Esophagus muscularis mucosa (tissue), 4 donors: ENCODE measurements at regions not wholly inside any gene's neighbourhood (a gene's known extent, or its start where the extent isn't known, plus 50 kb on each side); places are given as distances from the start of the nearest gene placed in this dataset.

ENCODE experiments used
- DNase-seq: peaks from one replicate; pipeline ENCODE4 v3.0.0-alpha.2; 2017; ENCODE audit errors: extremely low spot score
- H3K27ac ChIP-seq, 4 donors: fragments of 200-600 bp; sonication (generic); replicated peaks in 1 of 4; 1 replicate in 3 of 4; 2 replicates in 1 of 4; pipeline ENCODE4 v1.5.1; 2016 to 2019; ENCODE audit warnings: mild to moderate bottlenecking in 1 of 4
- H3K27me3 ChIP-seq, 4 donors: fragments of 200-600 bp; sonication (generic); one replicate each; pipeline versions ENCODE4 v1.5.1 to v1.6.0; 2016 to 2019
- H3K36me3 ChIP-seq, 4 donors: fragments of 200-600 bp; sonication (generic); one replicate each; pipeline ENCODE4 v1.5.1; 2016 to 2019
- H3K4me1 ChIP-seq, 4 donors: fragments of 200-600 bp; sonication (generic); one replicate each; pipeline ENCODE4 v1.5.1; 2016 to 2019
- H3K4me3 ChIP-seq, 4 donors: fragments of 200-600 bp; sonication (generic); 1 replicate in 2 of 4; 2 replicates in 2 of 4; pipeline ENCODE4 v1.5.1; 2016 to 2019; ENCODE audit warnings: mild to moderate bottlenecking in 4 of 4, moderate library complexity in 1 of 4
- H3K9me3 ChIP-seq, 4 donors: fragments of 200-600 bp; sonication (generic); 1 replicate in 3 of 4; 2 replicates in 1 of 4; pipeline ENCODE4 v1.5.1; 2016 to 2019
- CTCF ChIP-seq, 3 experiments: fragments of 200-600 bp in 2 of 3; fragments of 450-650 bp in 1 of 3; sonication (generic) in 2 of 3; IDR thresholded peaks; one replicate each; pipeline ENCODE4 v1.5.1; 2017 to 2019; ENCODE audit warnings: antibody characterized with exemption in 3 of 3, mild to moderate bottlenecking in 2 of 3, moderate library complexity in 1 of 3
- EP300 ChIP-seq: sonication (generic); formaldehyde crosslinking; IDR thresholded peaks from one replicate; pipeline ENCODE4 v1.6.1; 2017; ENCODE audit warnings: antibody characterized with exemption
- POLR2A ChIP-seq: fragments of 450-650 bp; IDR thresholded peaks from one replicate; pipeline ENCODE4 v1.6.1; 2017; ENCODE audit warnings: antibody characterized with exemption, moderate library complexity, mild to moderate bottlenecking, low read depth
- POLR2AphosphoS5 ChIP-seq, 2 donors: sonication (generic); formaldehyde crosslinking; IDR thresholded peaks; one replicate each; pipeline ENCODE4 v1.6.1; 2017; ENCODE audit warnings: antibody characterized with exemption in 2 of 2
- WGBS: methylation state at CpG from one replicate; pipeline ENCODE4 v1.1.5; 2018; 5-methylcytosine and 5-hydroxymethylcytosine counted together
- intact Hi-C: fragments of 100-400 bp; cut with DNase I; formaldehyde crosslinking; loops from one replicate; pipeline ENCODE4 v1.15.1; 2023

GRCh38 chr10:42941790-42942189, 135.1 kb upstream of the RET start:
- WGBS, result 91% methylated on average over 5 of the region's 5 CpGs
- no peak for DNase-seq
- TF ChIP-seq POLR2AphosphoS5 (IDR thresholded peaks at IDR 0.05) (no peak), POLR2A (no peak), CTCF (IDR thresholded peaks at IDR 0.05) (no peak), EP300 (no peak)
- Histone ChIP-seq H3K27ac (no peak overlapping the region), H3K27me3 (peaks cover 0 to 23% (median 0%) of the 10 kb centered on the region in 4 donors), H3K9me3 (no peaks in the 10 kb centered on the region), H3K4me1 (no peaks in the 10 kb centered on the region), H3K4me3 (no peak overlapping the region), H3K36me3 (no peaks in the 10 kb centered on the region)
- intact Hi-C loops, result no loop called here

- no peak overlapping the region for H3K27ac ChIP-seq
- WGBS, result 83% methylated on average over 6 of the region's 7 CpGs
- H3K27me3 ChIP-seq, result peaks cover 0 to 18% (median 0%) of the 10 kb centered on the region in 4 donors
- intact Hi-C loops, result no loop called here
- no peak for TF ChIP-seq POLR2AphosphoS5 (IDR thresholded peaks at IDR 0.05)
- no peaks in the 10 kb centered on the region for H3K4me1 ChIP-seq
- peaks cover 0 to 6% (median 1%) of the 10 kb centered on the region in 4 donors for H3K9me3 ChIP-seq
- H3K4me3 ChIP-seq, result no peak overlapping the region
- peak; percentile 86 for DNase-seq
- H3K36me3 ChIP-seq, result no peaks in the 10 kb centered on the region
Observed at GRCh38 chr10:42942279-42942950, 134.5 kb upstream of the RET start.

DNA sequence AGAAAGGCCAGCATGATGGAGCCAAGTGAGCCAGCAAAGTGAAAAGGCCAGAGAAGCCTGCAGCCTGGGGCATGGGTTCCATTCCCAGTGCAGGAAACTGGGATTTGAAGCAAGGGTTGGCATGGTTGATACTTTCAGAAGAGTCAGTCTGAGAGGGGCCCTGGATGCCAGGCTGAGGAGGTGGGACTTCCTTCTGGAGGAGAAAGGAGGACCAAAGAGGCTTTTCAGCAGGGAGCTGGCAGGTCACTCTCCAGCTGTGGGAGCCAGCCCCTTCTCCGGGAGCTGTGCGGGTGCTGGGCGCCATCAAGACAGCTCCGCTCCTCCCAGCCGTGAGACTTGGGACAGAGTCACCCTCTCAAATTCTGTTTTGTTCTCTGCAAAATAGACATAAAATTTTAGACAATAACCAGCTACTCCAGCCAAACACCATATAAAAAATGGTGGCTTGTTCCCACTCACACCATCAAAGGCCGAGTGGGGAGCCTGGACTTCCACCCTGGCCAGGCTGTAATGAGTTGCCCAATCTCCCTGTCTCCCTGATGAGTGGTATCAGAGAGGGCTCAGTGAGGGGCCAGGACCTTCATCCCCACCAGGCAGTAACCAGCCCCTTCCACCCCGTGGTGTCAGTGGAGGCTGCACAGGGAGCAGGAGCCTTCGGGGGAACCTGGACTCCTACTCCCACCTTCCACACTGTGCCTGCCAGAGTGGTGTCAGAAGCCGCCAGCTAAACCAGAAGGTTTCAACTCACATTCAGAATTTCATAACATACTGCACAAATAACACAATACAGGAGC, 133.6 kb upstream of the RET start:
- 79% methylated on average over 7 of the region's 9 CpGs for WGBS
- no peak for DNase-seq
- H3K36me3 ChIP-seq, result no peaks in the 10 kb centered on the region
- intact Hi-C loops, result no loop called here
- H3K9me3 ChIP-seq, result peaks cover 0 to 8% (median 3%) of the 10 kb centered on the region in 4 donors
- TF ChIP-seq EP300 (no peak), POLR2AphosphoS5 (IDR thresholded peaks at IDR 0.05) (no peak), CTCF (IDR thresholded peaks at IDR 0.05) (no peak), POLR2A (no peak)
- H3K27me3 ChIP-seq, result peaks cover 0 to 16% (median 0%) of the 10 kb centered on the region in 4 donors
- H3K27ac ChIP-seq, result no peak overlapping the region
- no peak overlapping the region for H3K4me3 ChIP-seq
- H3K4me1 ChIP-seq, result no peaks in the 10 kb centered on the region

DNA sequence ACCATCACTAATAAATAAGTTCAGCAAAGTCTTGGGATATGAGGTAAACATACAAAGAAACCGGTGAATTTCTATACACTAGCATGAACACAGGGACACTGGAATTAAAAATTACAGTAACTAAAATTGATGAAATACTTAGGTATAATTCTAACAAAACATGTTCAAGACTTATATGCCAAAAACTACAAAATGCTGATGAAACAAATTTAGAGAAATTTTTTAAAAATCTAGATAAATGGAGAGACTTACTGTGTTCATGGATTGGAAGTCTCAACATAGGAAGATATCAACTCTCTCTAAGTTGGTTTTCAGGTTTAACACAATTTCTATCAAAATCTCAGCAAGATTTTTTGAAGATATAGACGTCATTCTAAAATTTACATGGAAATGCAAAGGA, 128.8 kb upstream of the RET start:
- Histone ChIP-seq H3K27me3 (peaks cover 0 to 29% (median 7%) of the 10 kb centered on the region in 4 donors), H3K9me3 (peaks cover 0 to 8% (median 3%) of the 10 kb centered on the region in 4 donors), H3K4me1 (peaks cover 7 to 15% (median 13%) of the 10 kb centered on the region in 4 donors), H3K36me3 (no peaks in the 10 kb centered on the region), H3K4me3 (no peak overlapping the region), H3K27ac (no peak overlapping the region)
- no peak for DNase-seq
- TF ChIP-seq POLR2AphosphoS5 (IDR thresholded peaks at IDR 0.05) (no peak), POLR2A (no peak), EP300 (no peak), CTCF (IDR thresholded peaks at IDR 0.05) (no peak)
- 94% methylated on average over 2 of the region's 2 CpGs for WGBS
- intact Hi-C loops, result no loop called here

DNA sequence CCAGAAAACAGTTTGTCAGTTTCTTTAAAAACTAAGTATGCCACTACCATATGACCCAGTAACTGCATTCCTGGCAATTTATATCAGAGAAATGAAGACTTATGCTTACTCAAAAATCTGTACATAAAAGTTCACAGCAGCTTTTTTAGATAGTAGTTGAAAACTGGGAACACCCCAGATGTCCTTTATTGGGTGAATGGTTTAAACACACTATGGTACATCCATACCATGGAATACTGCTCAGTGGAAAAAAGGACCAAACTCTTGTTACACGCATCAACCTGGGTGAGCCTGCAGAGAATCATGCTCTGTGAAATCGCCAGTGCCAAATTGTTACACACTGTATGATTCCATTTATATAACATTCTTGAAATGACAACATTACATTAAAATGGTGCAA, 127.6 kb upstream of the RET start:
- H3K9me3 ChIP-seq, result peaks cover 0 to 8% (median 3%) of the 10 kb centered on the region in 4 donors
- WGBS, result 92% methylated on average over 2 of the region's 2 CpGs
- H3K4me3 ChIP-seq, result no peak overlapping the region
- H3K27ac ChIP-seq, result no peak overlapping the region
- no peaks in the 10 kb centered on the region for H3K36me3 ChIP-seq
- H3K27me3 ChIP-seq, result peaks cover 0 to 29% (median 7%) of the 10 kb centered on the region in 4 donors
- intact Hi-C loops, result no loop called here
- DNase-seq, result no peak
- H3K4me1 ChIP-seq, result peaks cover 7 to 15% (median 13%) of the 10 kb centered on the region in 4 donors
- TF ChIP-seq EP300 (no peak), POLR2A (no peak), POLR2AphosphoS5 (IDR thresholded peaks at IDR 0.05) (no peak), CTCF (IDR thresholded peaks at IDR 0.05) (no peak)
